ENCODE measurements at regions not wholly inside any gene's neighbourhood (a gene's known extent, or its start where the extent isn't known, plus 50 kb on each side); places are given as distances from the start of the nearest gene placed in this dataset.
"Not testable (repeated sequence)": the region's sequence is repeated elsewhere in the genome, so short reads cannot be mapped to it uniquely, and the experiment has no call there.

DNA sequence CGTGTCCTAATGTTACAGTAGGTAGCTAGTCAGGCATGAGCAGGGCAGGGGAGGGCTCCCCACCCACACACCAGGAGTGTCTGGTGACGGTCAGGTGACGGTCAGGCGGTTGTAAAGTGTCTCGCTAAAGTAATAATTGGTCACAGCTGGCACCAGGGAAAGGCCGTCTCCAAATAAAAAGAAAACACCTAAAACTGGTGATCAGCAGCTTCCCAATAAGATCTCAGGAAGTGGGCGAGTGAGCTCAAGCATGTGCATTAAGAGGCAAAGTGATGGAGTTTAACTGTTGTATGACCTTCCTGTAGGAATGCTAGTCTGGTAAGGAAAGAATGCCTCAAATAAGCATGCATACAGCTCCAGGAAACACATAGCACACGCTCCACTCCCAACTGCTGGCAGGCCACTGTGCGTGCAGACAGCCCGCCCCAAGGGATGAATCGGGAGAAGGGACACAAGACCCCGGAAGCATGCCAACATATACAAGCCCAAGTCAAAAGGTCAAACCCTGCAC, 177.1 kb downstream of the RNF144A start:
- no peaks in the 10 kb centered on the region for H3K9me3 Mint-ChIP-seq (ENCODE audit: unreplicated experiment)
- no peaks in the 10 kb centered on the region for H3K36me3 Mint-ChIP-seq (ENCODE audit: unreplicated experiment)
- H3K27me3 Mint-ChIP-seq (ENCODE audit: unreplicated experiment) = no peaks in the 10 kb centered on the region
- H3K4me1 Mint-ChIP-seq (ENCODE audit: unreplicated experiment) = peaks cover 26% of the 10 kb centered on the region
- TF ChIP-seq, protein P1, sequence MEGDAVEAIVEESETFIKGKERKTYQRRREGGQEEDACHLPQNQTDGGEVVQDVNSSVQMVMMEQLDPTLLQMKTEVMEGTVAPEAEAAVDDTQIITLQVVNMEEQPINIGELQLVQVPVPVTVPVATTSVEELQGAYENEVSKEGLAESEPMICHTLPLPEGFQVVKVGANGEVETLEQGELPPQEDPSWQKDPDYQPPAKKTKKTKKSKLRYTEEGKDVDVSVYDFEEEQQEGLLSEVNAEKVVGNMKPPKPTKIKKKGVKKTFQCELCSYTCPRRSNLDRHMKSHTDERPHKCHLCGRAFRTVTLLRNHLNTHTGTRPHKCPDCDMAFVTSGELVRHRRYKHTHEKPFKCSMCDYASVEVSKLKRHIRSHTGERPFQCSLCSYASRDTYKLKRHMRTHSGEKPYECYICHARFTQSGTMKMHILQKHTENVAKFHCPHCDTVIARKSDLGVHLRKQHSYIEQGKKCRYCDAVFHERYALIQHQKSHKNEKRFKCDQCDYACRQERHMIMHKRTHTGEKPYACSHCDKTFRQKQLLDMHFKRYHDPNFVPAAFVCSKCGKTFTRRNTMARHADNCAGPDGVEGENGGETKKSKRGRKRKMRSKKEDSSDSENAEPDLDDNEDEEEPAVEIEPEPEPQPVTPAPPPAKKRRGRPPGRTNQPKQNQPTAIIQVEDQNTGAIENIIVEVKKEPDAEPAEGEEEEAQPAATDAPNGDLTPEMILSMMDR (IDR thresholded peaks at IDR 0.05) = no peak
- peak overlapping the region; percentile 41 for H3K27ac Mint-ChIP-seq (ENCODE audit: unreplicated experiment)
- H3K4me3 Mint-ChIP-seq (ENCODE audit: unreplicated experiment) = no peak overlapping the region
- DNase-seq (ENCODE audit: extremely low spot score, unreplicated experiment) = no peak

DNA sequence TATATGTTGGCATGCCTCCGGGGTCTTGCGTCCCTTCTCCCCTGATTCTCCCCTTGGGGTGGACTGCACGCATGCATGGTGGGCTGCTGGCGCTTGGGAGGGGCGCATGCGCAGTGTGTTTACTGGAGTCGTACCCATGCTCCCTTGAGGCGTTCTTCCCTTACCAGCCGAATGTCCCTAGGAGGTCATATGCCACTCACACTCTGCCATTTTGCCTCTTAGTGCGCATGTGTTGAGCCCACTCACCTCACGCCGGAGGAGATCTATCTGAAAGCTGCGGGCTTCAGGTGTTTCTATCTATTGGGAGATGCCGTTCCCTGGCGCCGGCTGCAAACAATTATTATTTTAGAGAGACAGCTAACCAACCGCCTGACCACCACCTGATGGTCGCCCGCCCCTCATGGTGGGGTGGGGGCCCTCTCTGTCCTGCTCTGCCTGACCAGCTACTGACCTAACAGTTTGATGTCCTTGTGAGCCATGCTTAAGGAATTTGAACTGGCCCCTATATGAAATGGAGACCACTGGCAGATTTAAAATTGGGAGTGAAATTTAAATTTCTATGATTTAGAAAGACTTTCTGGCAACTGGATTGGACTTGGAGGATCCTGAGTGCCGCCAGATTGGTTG, 179.6 kb downstream of the RNF144A start:
- Mint-ChIP-seq H3K36me3 (ENCODE audit: unreplicated experiment) (no peaks in the 10 kb centered on the region), H3K27me3 (ENCODE audit: unreplicated experiment) (peaks cover 10% of the 10 kb centered on the region), H3K9me3 (ENCODE audit: unreplicated experiment) (no peaks in the 10 kb centered on the region), H3K27ac (ENCODE audit: unreplicated experiment) (no peak overlapping the region), H3K4me1 (ENCODE audit: unreplicated experiment) (peaks cover 26% of the 10 kb centered on the region), H3K4me3 (ENCODE audit: unreplicated experiment) (no peak overlapping the region)
- TF ChIP-seq, protein P1 (IDR thresholded peaks at IDR 0.05) = no peak
- no peak for DNase-seq (ENCODE audit: extremely low spot score, unreplicated experiment)

DNA sequence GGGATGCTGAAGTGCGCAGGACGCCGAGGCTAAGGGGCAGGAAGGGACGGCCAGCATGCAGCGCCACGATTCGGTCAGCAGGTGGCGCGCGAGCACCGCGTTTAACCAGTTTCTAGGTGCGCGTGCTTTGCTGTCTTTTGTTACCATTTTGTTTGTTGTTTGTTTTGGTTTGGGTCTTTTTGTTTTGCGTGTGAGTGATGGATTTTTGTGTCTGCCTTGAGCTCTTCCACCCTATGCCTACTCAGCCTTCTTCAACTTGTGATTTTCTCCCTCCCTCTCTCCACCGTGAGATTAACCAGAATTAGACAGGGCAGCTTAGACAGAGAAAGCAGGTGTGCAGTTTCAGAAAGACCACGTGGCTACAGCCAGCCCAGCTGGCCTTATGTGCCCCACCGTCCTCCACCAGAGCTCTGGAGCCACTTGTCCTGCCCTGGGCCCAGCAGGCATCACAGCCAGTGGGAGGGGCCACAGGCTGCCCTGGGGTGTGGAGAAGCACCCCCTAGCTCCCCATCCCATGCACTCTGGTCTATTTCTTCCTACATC, 180.2 kb downstream of the RNF144A start:
- H3K4me1 Mint-ChIP-seq (ENCODE audit: unreplicated experiment) = peaks cover 26% of the 10 kb centered on the region
- peak; percentile 88 for DNase-seq (ENCODE audit: extremely low spot score, unreplicated experiment)
- H3K9me3 Mint-ChIP-seq (ENCODE audit: unreplicated experiment) = no peaks in the 10 kb centered on the region
- H3K36me3 Mint-ChIP-seq (ENCODE audit: unreplicated experiment) = no peaks in the 10 kb centered on the region
- H3K27me3 Mint-ChIP-seq (ENCODE audit: unreplicated experiment) = peaks cover 10% of the 10 kb centered on the region
- peak overlapping the region; percentile 47 for H3K4me3 Mint-ChIP-seq (ENCODE audit: unreplicated experiment)
- H3K27ac Mint-ChIP-seq (ENCODE audit: unreplicated experiment) = no peak overlapping the region
- TF ChIP-seq, protein P1 (IDR thresholded peaks at IDR 0.05) = peak; percentile 99

DNA sequence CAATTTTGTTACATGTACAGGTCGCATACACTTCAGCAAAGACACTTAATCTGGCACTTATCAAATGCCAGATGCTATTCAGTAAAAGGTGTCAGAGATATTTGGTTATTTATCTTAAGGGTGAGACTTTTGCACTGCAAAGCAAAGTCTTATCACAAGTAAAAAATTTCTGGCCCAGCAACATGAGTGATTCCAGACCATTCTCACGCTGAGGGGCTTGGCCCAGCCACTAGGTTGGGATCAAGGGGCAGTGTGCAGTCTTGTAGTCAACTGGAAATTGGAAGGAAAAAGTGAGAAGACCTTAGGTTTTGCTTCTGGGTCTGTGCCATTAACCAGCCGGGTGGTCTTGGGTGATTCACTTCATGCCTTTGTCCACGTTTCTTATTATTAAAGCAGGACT, 181.6 kb downstream of the RNF144A start:
- Mint-ChIP-seq H3K4me3 (ENCODE audit: unreplicated experiment) (no peak overlapping the region), H3K27me3 (ENCODE audit: unreplicated experiment) (peaks cover 15% of the 10 kb centered on the region), H3K27ac (ENCODE audit: unreplicated experiment) (no peak overlapping the region), H3K9me3 (ENCODE audit: unreplicated experiment) (no peaks in the 10 kb centered on the region), H3K36me3 (ENCODE audit: unreplicated experiment) (no peaks in the 10 kb centered on the region), H3K4me1 (ENCODE audit: unreplicated experiment) (peaks cover 23% of the 10 kb centered on the region)
- TF ChIP-seq, protein P1 (IDR thresholded peaks at IDR 0.05) = no peak
- DNase-seq (ENCODE audit: extremely low spot score, unreplicated experiment) = no peak

DNA sequence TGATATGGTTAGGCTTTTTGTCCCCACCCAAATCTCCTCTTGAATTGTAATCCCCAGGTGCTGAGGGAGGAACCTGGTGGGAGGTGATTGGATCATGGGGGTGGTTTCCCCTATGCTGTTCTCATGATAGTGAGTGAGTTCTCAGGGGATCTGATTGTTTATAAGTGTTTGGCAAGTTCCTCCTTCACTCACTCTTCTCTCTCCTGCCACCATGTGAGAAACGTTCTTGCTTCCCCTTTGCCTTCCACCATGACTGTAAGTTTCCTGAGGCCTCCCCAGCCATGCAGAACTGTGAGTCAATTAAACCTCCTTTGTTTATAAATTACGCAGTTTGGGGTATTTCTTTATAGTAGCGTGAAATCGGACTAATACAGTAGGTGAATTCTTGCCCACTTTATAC, 182.5 kb downstream of the RNF144A start:
- Mint-ChIP-seq H3K27me3 (ENCODE audit: unreplicated experiment) (peaks cover 15% of the 10 kb centered on the region), H3K4me1 (ENCODE audit: unreplicated experiment) (peaks cover 15% of the 10 kb centered on the region)
- H3K9me3 Mint-ChIP-seq (ENCODE audit: unreplicated experiment); DNase-seq (ENCODE audit: extremely low spot score, unreplicated experiment); H3K4me3 Mint-ChIP-seq (ENCODE audit: unreplicated experiment); H3K36me3 Mint-ChIP-seq (ENCODE audit: unreplicated experiment); H3K27ac Mint-ChIP-seq (ENCODE audit: unreplicated experiment): not testable (repeated sequence)
